ENCODE measurements at regions not wholly inside any gene's neighbourhood (a gene's known extent, or its start where the extent isn't known, plus 50 kb on each side); places are given as distances from the start of the nearest gene placed in this dataset.

- peaks cover 7% of the 10 kb centered on the region; the same call in 1 of the 3 replicates for H3K4me1 ChIP-seq
- TF ChIP-seq FOSL2 (IDR thresholded peaks at IDR 0.05) (no peak), FOSL2 (CRISPR knock-in tag; IDR thresholded peaks at IDR 0.05) (no peak), CHD4 (IDR thresholded peaks at IDR 0.05; ENCODE audit: borderline replicate concordance) (no peak), CHD2 (IDR thresholded peaks at IDR 0.05; ENCODE audit: low read length, partially characterized antibody) (no peak), NPAS2 (CRISPR knock-in tag; IDR thresholded peaks at IDR 0.05; ENCODE audit: borderline replicate concordance) (no peak), MAFK (IDR thresholded peaks at IDR 0.05; ENCODE audit: partially characterized antibody) (no peak), EHF (CRISPR knock-in tag; IDR thresholded peaks at IDR 0.05) (no peak), HMGXB4 (CRISPR knock-in tag; IDR thresholded peaks at IDR 0.05; ENCODE audit: borderline replicate concordance) (no peak), RCOR1 (IDR thresholded peaks at IDR 0.05; ENCODE audit: low read depth, low read length) (no peak)
- ATAC-seq (no peak), DNase-seq (ENCODE audit: low read depth in 1 of 2, low spot score in 1 of 2) (no peak), FAIRE-seq (no peak)
- no peak overlapping the region for H3K4me2 ChIP-seq
- CTCF ChIA-PET: no interaction called here
- POLR2A ChIA-PET: no interaction called here
- 8% methylated on average over 1 of the region's 1 CpG for WGBS (ENCODE audit: missing lambda C conversion rate)
- H3K9me3 ChIP-seq: no peaks in the 10 kb centered on the region
- H3K4me3 ChIP-seq: no peak overlapping the region
- H3K27ac ChIP-seq: no peak overlapping the region
Measured at GRCh38 chr1:203420263-203420662, 55.3 kb upstream of the PRELP start.

- no peak for ATAC-seq
- H3K9me3 ChIP-seq: no peaks in the 10 kb centered on the region
- ChIA-PET POLR2A (no interaction called here), CTCF (no interaction called here)
- no peak overlapping the region for H3K4me3 ChIP-seq
- H3K4me2 ChIP-seq: no peak overlapping the region
- TF ChIP-seq HDAC2 (IDR thresholded peaks at IDR 0.05) (no peak), ESRRA (IDR thresholded peaks at IDR 0.05; ENCODE audit: borderline replicate concordance, low read length) (no peak), BCL3 (IDR thresholded peaks at IDR 0.05) (no peak), ZNF302 (CRISPR knock-in tag; IDR thresholded peaks at IDR 0.05) (no peak), FOSL2 (IDR thresholded peaks at IDR 0.05) (no peak), FOSL2 (CRISPR knock-in tag; IDR thresholded peaks at IDR 0.05) (no peak), E2F6 (IDR thresholded peaks at IDR 0.05; ENCODE audit: borderline replicate concordance, low read depth) (no peak), EHF (CRISPR knock-in tag; IDR thresholded peaks at IDR 0.05) (no peak), TFCP2L1 (CRISPR knock-in tag; IDR thresholded peaks at IDR 0.05) (no peak), ZC3H11A (IDR thresholded peaks at IDR 0.05) (no peak), CTCF (IDR thresholded peaks at IDR 0.05) (no peak), SMC3 (IDR thresholded peaks at IDR 0.05) (no peak), REST (IDR thresholded peaks at IDR 0.05) (no peak), POLR2AphosphoS2 (conservative IDR thresholded peaks at IDR 0.05; ENCODE audit: low read length) (no peak), SREBF2 (IDR thresholded peaks at IDR 0.05) (no peak), ZFP36 (IDR thresholded peaks at IDR 0.05; ENCODE audit: borderline replicate concordance, partially characterized antibody) (no peak), CHD4 (IDR thresholded peaks at IDR 0.05; ENCODE audit: borderline replicate concordance) (no peak), RCOR1 (IDR thresholded peaks at IDR 0.05; ENCODE audit: low read depth, low read length) (no peak), MYC (IDR thresholded peaks at IDR 0.05; ENCODE audit: borderline replicate concordance, low read length) (no peak)
- no peak for FAIRE-seq
- H3K4me1 ChIP-seq: peaks cover 13% of the 10 kb centered on the region; the same call in 2 of the 3 replicates
- no peak overlapping the region for H3K27ac ChIP-seq
- no peak for DNase-seq (ENCODE audit: low read depth in 1 of 2, low spot score in 1 of 2)
Measured at GRCh38 chr1:203421246-203421645, 54.4 kb upstream of the PRELP start.

All from A549 (cell line).